ENCODE measurements at regions not wholly inside any gene's neighbourhood (a gene's known extent, or its start where the extent isn't known, plus 50 kb on each side); places are given as distances from the start of the nearest gene placed in this dataset.

GRCh38 chr2:365367-366275, 77.7 kb upstream of the ALKAL2 start:
- H3K4me3 Mint-ChIP-seq, result no peak overlapping the region
- peaks cover 18 to 21% of the 10 kb centered on the region in 2 donors for H3K27me3 Mint-ChIP-seq
- Histone ChIP-seq H3K4me3 (ENCODE audit: control insufficient read depth in 1 of 2, extremely low read depth in 1 of 2, low read length in 1 of 2) (no peak overlapping the region), H3K27me3 (replicated peaks in 1 of 2; ENCODE audit: control insufficient read depth in 2 of 2, extremely low read depth in 1 of 2, insufficient read depth in 2 of 2, low read length in 1 of 2) (peaks cover 0 to 15% of the 10 kb centered on the region in 2 experiments), H3K4me1 (ENCODE audit: control insufficient read depth in 1 of 2, extremely low read depth in 1 of 2, insufficient read depth in 2 of 2, low read length in 2 of 2) (peaks cover 0 to 6% of the 10 kb centered on the region in 2 experiments), H3K9me3 (peaks cover 3% of the 10 kb centered on the region), H3K27ac (ENCODE audit: low read length) (no peak overlapping the region), H3K36me3 (ENCODE audit: control insufficient read depth in 2 of 2, extremely low read depth in 1 of 2, insufficient read depth in 1 of 2, low read length in 1 of 2) (no peaks in the 10 kb centered on the region)
- ATAC-seq (replicated peaks in 1 of 4) (no peak), DNase-seq (no peak)
- no peak overlapping the region for H3K27ac Mint-ChIP-seq
- peaks cover 1 to 12% (median 9%) of the 10 kb centered on the region in 3 donors for H3K9me3 Mint-ChIP-seq
- H3K4me1 Mint-ChIP-seq, result peaks cover 0 to 5% (median 4%) of the 10 kb centered on the region in 3 donors
- 88% methylated on average over 28 of the region's 28 CpGs for WGBS (ENCODE audit: insufficient coverage)
- CTCF ChIA-PET, result no interaction called here
- POLR2A ChIA-PET, result no interaction called here
- H3K36me3 Mint-ChIP-seq, result no peaks in the 10 kb centered on the region

- ChIA-PET POLR2A (no interaction called here), CTCF (no interaction called here)
- WGBS (ENCODE audit: insufficient coverage), result 90% methylated on average over 24 of the region's 24 CpGs
- no peak overlapping the region for H3K4me3 Mint-ChIP-seq
- Histone ChIP-seq H3K36me3 (ENCODE audit: control insufficient read depth in 2 of 2, extremely low read depth in 1 of 2, insufficient read depth in 1 of 2, low read length in 1 of 2) (no peaks in the 10 kb centered on the region), H3K9me3 (peaks cover 3% of the 10 kb centered on the region), H3K27ac (ENCODE audit: low read length) (no peak overlapping the region), H3K4me3 (ENCODE audit: control insufficient read depth in 1 of 2, extremely low read depth in 1 of 2, low read length in 1 of 2) (no peak overlapping the region), H3K4me1 (ENCODE audit: control insufficient read depth in 1 of 2, extremely low read depth in 1 of 2, insufficient read depth in 2 of 2, low read length in 2 of 2) (peaks cover 0 to 6% of the 10 kb centered on the region in 2 experiments), H3K27me3 (replicated peaks in 1 of 2; ENCODE audit: control insufficient read depth in 2 of 2, extremely low read depth in 1 of 2, insufficient read depth in 2 of 2, low read length in 1 of 2) (peaks cover 0 to 17% of the 10 kb centered on the region in 2 experiments)
- H3K27me3 Mint-ChIP-seq, result peaks cover 30 to 33% of the 10 kb centered on the region in 2 donors
- no peak for ATAC-seq (replicated peaks in 1 of 4)
- H3K36me3 Mint-ChIP-seq, result no peaks in the 10 kb centered on the region
- no peak overlapping the region for H3K27ac Mint-ChIP-seq
- DNase-seq, result no peak
- H3K9me3 Mint-ChIP-seq, result peaks cover 3 to 12% (median 10%) of the 10 kb centered on the region in 3 donors
- peaks cover 0 to 5% (median 4%) of the 10 kb centered on the region in 3 donors for H3K4me1 Mint-ChIP-seq
These were observed 76.1 kb upstream of the ALKAL2 start for GRCh38 chr2:363824-364470.

GRCh38 chr2:362924-363323, 75.0 kb upstream of the ALKAL2 start:
- no peak overlapping the region for H3K4me3 Mint-ChIP-seq
- H3K36me3 ChIP-seq (ENCODE audit: control insufficient read depth in 2 of 2, extremely low read depth in 1 of 2, insufficient read depth in 1 of 2, low read length in 1 of 2), result no peaks in the 10 kb centered on the region
- H3K27ac Mint-ChIP-seq, result no peak overlapping the region
- WGBS (ENCODE audit: insufficient coverage), result no CpG with 5 or more reads among the region's 5 CpGs
- no peaks in the 10 kb centered on the region for H3K36me3 Mint-ChIP-seq
- H3K4me1 ChIP-seq (ENCODE audit: control insufficient read depth in 1 of 2, extremely low read depth in 1 of 2, insufficient read depth in 2 of 2, low read length in 2 of 2), result no peaks in the 10 kb centered on the region
- no peak overlapping the region for H3K27ac ChIP-seq (ENCODE audit: low read length)
- ChIA-PET POLR2A (no interaction called here), CTCF (no interaction called here)
- ATAC-seq (replicated peaks in 1 of 4), result no peak
- H3K4me1 Mint-ChIP-seq, result no peaks in the 10 kb centered on the region
- H3K27me3 Mint-ChIP-seq, result peaks cover 33 to 36% of the 10 kb centered on the region in 2 donors
- H3K9me3 ChIP-seq, result peaks cover 3% of the 10 kb centered on the region
- peaks cover 0 to 24% of the 10 kb centered on the region in 2 experiments for H3K27me3 ChIP-seq (replicated peaks in 1 of 2; ENCODE audit: control insufficient read depth in 2 of 2, extremely low read depth in 1 of 2, insufficient read depth in 2 of 2, low read length in 1 of 2)
- no peak for DNase-seq
- peaks cover 3 to 12% (median 10%) of the 10 kb centered on the region in 3 donors for H3K9me3 Mint-ChIP-seq
- H3K4me3 ChIP-seq (ENCODE audit: control insufficient read depth in 1 of 2, extremely low read depth in 1 of 2, low read length in 1 of 2), result no peak overlapping the region

GRCh38 chr2:360124-360523, 72.2 kb upstream of the ALKAL2 start:
- Histone ChIP-seq H3K27ac (ENCODE audit: low read length) (no peak overlapping the region), H3K9me3 (peaks cover 3% of the 10 kb centered on the region), H3K4me3 (ENCODE audit: control insufficient read depth in 1 of 2, extremely low read depth in 1 of 2, low read length in 1 of 2) (no peak overlapping the region), H3K27me3 (replicated peaks in 1 of 2; ENCODE audit: control insufficient read depth in 2 of 2, extremely low read depth in 1 of 2, insufficient read depth in 2 of 2, low read length in 1 of 2) (peaks cover 0 to 26% of the 10 kb centered on the region in 2 experiments), H3K36me3 (ENCODE audit: control insufficient read depth in 2 of 2, extremely low read depth in 1 of 2, insufficient read depth in 1 of 2, low read length in 1 of 2) (no peaks in the 10 kb centered on the region), H3K4me1 (ENCODE audit: control insufficient read depth in 1 of 2, extremely low read depth in 1 of 2, insufficient read depth in 2 of 2, low read length in 2 of 2) (no peaks in the 10 kb centered on the region)
- WGBS (ENCODE audit: insufficient coverage), result no CpG with 5 or more reads among the region's 4 CpGs
- ChIA-PET POLR2A (no interaction called here), CTCF (no interaction called here)
- no peak for ATAC-seq (replicated peaks in 1 of 4)
- H3K27me3 Mint-ChIP-seq, result peaks cover 31 to 38% of the 10 kb centered on the region in 2 donors
- H3K36me3 Mint-ChIP-seq, result no peaks in the 10 kb centered on the region
- no peaks in the 10 kb centered on the region for H3K4me1 Mint-ChIP-seq
- H3K4me3 Mint-ChIP-seq, result no peak overlapping the region
- DNase-seq, result no peak
- H3K27ac Mint-ChIP-seq, result no peak overlapping the region
- H3K9me3 Mint-ChIP-seq, result peaks cover 3 to 12% (median 10%) of the 10 kb centered on the region in 3 donors

GRCh38 chr2:359047-359446, 71.2 kb upstream of the ALKAL2 start:
- DNase-seq (no peak), ATAC-seq (replicated peaks in 1 of 4) (no peak)
- CTCF ChIA-PET, result no interaction called here
- Mint-ChIP-seq H3K36me3 (no peaks in the 10 kb centered on the region), H3K27ac (peak overlapping the region in 1 of 2 donors; percentile 25), H3K9me3 (peaks cover 3 to 9% (median 7%) of the 10 kb centered on the region in 3 donors), H3K4me3 (no peak overlapping the region), H3K4me1 (no peaks in the 10 kb centered on the region), H3K27me3 (peaks cover 37 to 38% of the 10 kb centered on the region in 2 donors)
- H3K27me3 ChIP-seq (replicated peaks in 1 of 2; ENCODE audit: control insufficient read depth in 2 of 2, extremely low read depth in 1 of 2, insufficient read depth in 2 of 2, low read length in 1 of 2), result peaks cover 0 to 27% of the 10 kb centered on the region in 2 experiments
- no peaks in the 10 kb centered on the region for H3K4me1 ChIP-seq (ENCODE audit: control insufficient read depth in 1 of 2, extremely low read depth in 1 of 2, insufficient read depth in 2 of 2, low read length in 2 of 2)
- H3K27ac ChIP-seq (ENCODE audit: low read length), result no peak overlapping the region
- 38% methylated on average over 4 of the region's 5 CpGs for WGBS (ENCODE audit: insufficient coverage)
- H3K36me3 ChIP-seq (ENCODE audit: control insufficient read depth in 2 of 2, extremely low read depth in 1 of 2, insufficient read depth in 1 of 2, low read length in 1 of 2), result no peaks in the 10 kb centered on the region
- peaks cover 3% of the 10 kb centered on the region for H3K9me3 ChIP-seq
- H3K4me3 ChIP-seq (ENCODE audit: control insufficient read depth in 1 of 2, extremely low read depth in 1 of 2, low read length in 1 of 2), result no peak overlapping the region
- POLR2A ChIA-PET, result no interaction called here

GRCh38 chr2:357811-358210, 69.9 kb upstream of the ALKAL2 start:
- POLR2A ChIA-PET, result no interaction called here
- H3K4me1 ChIP-seq (ENCODE audit: control insufficient read depth in 1 of 2, extremely low read depth in 1 of 2, insufficient read depth in 2 of 2, low read length in 2 of 2), result no peaks in the 10 kb centered on the region
- H3K27me3 ChIP-seq (replicated peaks in 1 of 2; ENCODE audit: control insufficient read depth in 2 of 2, extremely low read depth in 1 of 2, insufficient read depth in 2 of 2, low read length in 1 of 2), result peaks cover 0 to 30% of the 10 kb centered on the region in 2 experiments
- no CpG with 5 or more reads among the region's 2 CpGs for WGBS (ENCODE audit: insufficient coverage)
- H3K27ac Mint-ChIP-seq, result no peak overlapping the region
- H3K4me3 Mint-ChIP-seq, result no peak overlapping the region
- peaks cover 3% of the 10 kb centered on the region for H3K9me3 ChIP-seq
- ATAC-seq (replicated peaks in 1 of 4) (no peak), DNase-seq (no peak)
- H3K27ac ChIP-seq (ENCODE audit: low read length), result no peak overlapping the region
- H3K4me3 ChIP-seq (ENCODE audit: control insufficient read depth in 1 of 2, extremely low read depth in 1 of 2, low read length in 1 of 2), result no peak overlapping the region
- H3K9me3 Mint-ChIP-seq, result peaks cover 0 to 3% (median 3%) of the 10 kb centered on the region in 3 donors
- no peaks in the 10 kb centered on the region for H3K36me3 Mint-ChIP-seq
- peaks cover 30 to 34% of the 10 kb centered on the region in 2 donors for H3K27me3 Mint-ChIP-seq
- no peaks in the 10 kb centered on the region for H3K36me3 ChIP-seq (ENCODE audit: control insufficient read depth in 2 of 2, extremely low read depth in 1 of 2, insufficient read depth in 1 of 2, low read length in 1 of 2)
- no peaks in the 10 kb centered on the region for H3K4me1 Mint-ChIP-seq
- CTCF ChIA-PET, result interaction anchor here in 1 of 2 donors (0.5 kb wide), 1 partner anchor 36 kb away, joined by 3 read pairs; no protein-coding TSS in a partner anchor

All from T-cell (primary cell).